ENCODE measurements at regions not wholly inside any gene's neighbourhood (a gene's known extent, or its start where the extent isn't known, plus 50 kb on each side); places are given as distances from the start of the nearest gene placed in this dataset.

GRCh38 chr5:125236007-125236406, 489.6 kb upstream of the ZNF608 start:
- TF ChIP-seq POLR2A (IDR thresholded peaks at IDR 0.05) = no peak
- no peak for TF ChIP-seq EP300 (IDR thresholded peaks at IDR 0.05)
- DNase-seq (ENCODE audit: low spot score in 2 of 2) = no peak
- Histone ChIP-seq H3K4me1 (peaks cover 0 to 14% (median 0%) of the 10 kb centered on the region in 4 donors), H3K27ac (no peak overlapping the region), H3K4me3 (no peak overlapping the region), H3K36me3 (no peaks in the 10 kb centered on the region), H3K27me3 (no peaks in the 10 kb centered on the region), H3K9me3 (no peaks in the 10 kb centered on the region)
- 77 to 79% methylated on average over 2 of the region's 2 CpGs for WGBS, 2 donors

DNA sequence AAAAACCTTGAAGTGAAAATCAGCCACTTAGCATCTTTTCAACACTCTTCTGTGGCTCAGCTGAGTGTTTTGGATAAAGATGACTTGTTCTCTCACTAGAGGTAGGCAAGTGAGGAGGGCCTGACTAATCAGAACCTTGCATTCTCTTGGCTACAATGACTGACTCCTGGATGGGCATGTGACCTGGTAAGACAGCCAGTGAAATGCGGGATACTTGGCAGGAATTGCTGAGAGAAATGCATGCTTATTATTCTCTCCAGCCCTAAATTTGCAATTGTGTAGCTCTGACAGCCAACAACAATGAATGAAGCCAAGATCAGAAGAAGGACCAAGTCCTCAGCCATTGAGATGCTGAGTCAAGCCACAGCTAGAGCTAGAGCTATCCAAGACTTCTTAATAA, 490.5 kb upstream of the ZNF608 start:
- H3K27ac ChIP-seq = no peak overlapping the region
- no peaks in the 10 kb centered on the region for H3K27me3 ChIP-seq
- TF ChIP-seq EP300 (IDR thresholded peaks at IDR 0.05) = no peak
- TF ChIP-seq, protein P1, sequence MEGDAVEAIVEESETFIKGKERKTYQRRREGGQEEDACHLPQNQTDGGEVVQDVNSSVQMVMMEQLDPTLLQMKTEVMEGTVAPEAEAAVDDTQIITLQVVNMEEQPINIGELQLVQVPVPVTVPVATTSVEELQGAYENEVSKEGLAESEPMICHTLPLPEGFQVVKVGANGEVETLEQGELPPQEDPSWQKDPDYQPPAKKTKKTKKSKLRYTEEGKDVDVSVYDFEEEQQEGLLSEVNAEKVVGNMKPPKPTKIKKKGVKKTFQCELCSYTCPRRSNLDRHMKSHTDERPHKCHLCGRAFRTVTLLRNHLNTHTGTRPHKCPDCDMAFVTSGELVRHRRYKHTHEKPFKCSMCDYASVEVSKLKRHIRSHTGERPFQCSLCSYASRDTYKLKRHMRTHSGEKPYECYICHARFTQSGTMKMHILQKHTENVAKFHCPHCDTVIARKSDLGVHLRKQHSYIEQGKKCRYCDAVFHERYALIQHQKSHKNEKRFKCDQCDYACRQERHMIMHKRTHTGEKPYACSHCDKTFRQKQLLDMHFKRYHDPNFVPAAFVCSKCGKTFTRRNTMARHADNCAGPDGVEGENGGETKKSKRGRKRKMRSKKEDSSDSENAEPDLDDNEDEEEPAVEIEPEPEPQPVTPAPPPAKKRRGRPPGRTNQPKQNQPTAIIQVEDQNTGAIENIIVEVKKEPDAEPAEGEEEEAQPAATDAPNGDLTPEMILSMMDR (IDR thresholded peaks at IDR 0.05) = no peak
- TF ChIP-seq POLR2A (IDR thresholded peaks at IDR 0.05) = no peak
- H3K36me3 ChIP-seq = no peaks in the 10 kb centered on the region
- no peaks in the 10 kb centered on the region for H3K9me3 ChIP-seq
- H3K4me3 ChIP-seq = no peak overlapping the region
- peaks cover 0 to 14% (median 0%) of the 10 kb centered on the region in 4 donors for H3K4me1 ChIP-seq
- 44 to 45% methylated on average over 1 of the region's 1 CpG for WGBS, 2 donors
- no peak for DNase-seq (ENCODE audit: low spot score in 2 of 2)

- Histone ChIP-seq H3K4me3 (no peak overlapping the region), H3K27me3 (no peaks in the 10 kb centered on the region), H3K4me1 (no peaks in the 10 kb centered on the region), H3K27ac (no peak overlapping the region), H3K9me3 (peaks cover 0 to 4% (median 0%) of the 10 kb centered on the region in 4 donors), H3K36me3 (no peaks in the 10 kb centered on the region)
- 84 to 94% methylated on average over 2 of the region's 2 CpGs for WGBS, 2 donors
- no peak for DNase-seq (ENCODE audit: low spot score in 2 of 2)
- TF ChIP-seq POLR2A (IDR thresholded peaks at IDR 0.05) (no peak), EP300 (IDR thresholded peaks at IDR 0.05) (no peak)
- TF ChIP-seq, protein P1 (IDR thresholded peaks at IDR 0.05) = no peak
Observed at GRCh38 chr5:125244531-125244930, 498.1 kb upstream of the ZNF608 start.

DNA sequence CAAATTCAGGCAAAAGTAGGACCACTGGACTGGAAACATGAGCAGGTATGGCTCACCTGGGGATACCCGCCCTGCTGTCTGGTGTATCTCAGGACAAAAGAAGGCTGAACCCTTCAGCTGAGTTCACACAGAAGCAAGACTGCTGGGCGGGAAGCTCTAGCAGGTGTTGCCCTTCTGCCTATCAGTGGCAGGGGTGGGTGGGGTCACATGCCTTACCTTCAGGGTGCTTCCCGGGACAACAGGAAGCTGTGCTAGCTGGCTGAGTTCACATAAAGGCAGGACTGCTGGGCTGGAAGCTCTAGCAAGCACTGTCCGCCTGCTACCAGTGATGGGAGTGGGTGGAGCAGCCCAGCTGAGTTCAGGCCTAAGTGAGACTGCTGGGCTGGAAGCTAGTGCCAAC, 498.8 kb upstream of the ZNF608 start:
- Histone ChIP-seq H3K4me3 (no peak overlapping the region), H3K4me1 (no peaks in the 10 kb centered on the region), H3K9me3 (peaks cover 0 to 4% (median 0%) of the 10 kb centered on the region in 4 donors), H3K36me3 (no peaks in the 10 kb centered on the region), H3K27ac (no peak overlapping the region), H3K27me3 (no peaks in the 10 kb centered on the region)
- no peak for DNase-seq (ENCODE audit: low spot score in 2 of 2)
- TF ChIP-seq EP300 (IDR thresholded peaks at IDR 0.05) (no peak), POLR2A (IDR thresholded peaks at IDR 0.05) (no peak)
- TF ChIP-seq, protein P1 (IDR thresholded peaks at IDR 0.05) = no peak
- WGBS, 2 donors = 93 to 96% methylated on average over 4 of the region's 4 CpGs

DNA sequence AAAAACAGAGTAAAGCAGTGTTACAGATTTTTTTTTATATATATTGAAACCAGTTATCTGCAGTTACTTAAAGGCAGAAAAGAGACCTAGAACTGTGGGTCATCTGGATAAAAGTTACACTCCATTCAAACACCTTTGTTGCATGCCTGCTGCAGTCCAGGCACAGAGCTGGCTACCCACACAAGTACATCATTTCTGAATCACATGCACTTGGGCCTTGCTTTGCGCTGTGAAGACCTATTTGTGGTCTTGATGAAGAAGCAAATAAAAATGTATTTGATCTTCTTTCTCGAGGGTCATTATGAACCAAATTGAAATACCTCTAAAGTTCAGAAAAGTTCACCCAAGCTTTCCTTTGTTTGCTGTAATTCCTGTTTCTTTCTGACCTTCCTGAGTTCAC, 503.0 kb upstream of the ZNF608 start:
- H3K4me3 ChIP-seq = no peak overlapping the region

More for the DNA sequence above, 503.0 kb upstream of the ZNF608 start:
- H3K27me3 ChIP-seq = no peaks in the 10 kb centered on the region
- H3K4me1 ChIP-seq = no peaks in the 10 kb centered on the region
- TF ChIP-seq, protein P1 (IDR thresholded peaks at IDR 0.05) = no peak
- TF ChIP-seq POLR2A (IDR thresholded peaks at IDR 0.05) (no peak), EP300 (IDR thresholded peaks at IDR 0.05) (no peak)
- H3K27ac ChIP-seq = no peak overlapping the region
- peaks cover 0 to 12% (median 0%) of the 10 kb centered on the region in 4 donors for H3K9me3 ChIP-seq
- peaks cover 0 to 4% (median 0%) of the 10 kb centered on the region in 3 donors for H3K36me3 ChIP-seq
- DNase-seq (ENCODE audit: low spot score in 2 of 2) = no peak
- 46 to 51% methylated on average over 2 of the region's 2 CpGs for WGBS, 2 donors

Measured in tibial nerve (tissue), 4 donors.